Activated CD8-positive, alpha-beta memory T cell treated with anti-CD3 and anti-CD28 coated beads for 4 hours (primary cell): ENCODE measurements at regions not wholly inside any gene's neighbourhood (a gene's known extent, or its start where the extent isn't known, plus 50 kb on each side); places are given as distances from the start of the nearest gene placed in this dataset.
"Not testable (repeated sequence)": the region's sequence is repeated elsewhere in the genome, so short reads cannot be mapped to it uniquely, and the experiment has no call there.

Experiments used
- DNase-seq, 2 donors: peaks; one replicate each; pipeline ENCODE4 v3.0.0-alpha.2; 2020; ENCODE audit warnings: low read depth in 2 of 2

GRCh38 chr18:57881818-57882413, 78.8 kb upstream of the ATP8B1 start:
- DNase-seq: peak; percentile 10 to 16

DNA sequence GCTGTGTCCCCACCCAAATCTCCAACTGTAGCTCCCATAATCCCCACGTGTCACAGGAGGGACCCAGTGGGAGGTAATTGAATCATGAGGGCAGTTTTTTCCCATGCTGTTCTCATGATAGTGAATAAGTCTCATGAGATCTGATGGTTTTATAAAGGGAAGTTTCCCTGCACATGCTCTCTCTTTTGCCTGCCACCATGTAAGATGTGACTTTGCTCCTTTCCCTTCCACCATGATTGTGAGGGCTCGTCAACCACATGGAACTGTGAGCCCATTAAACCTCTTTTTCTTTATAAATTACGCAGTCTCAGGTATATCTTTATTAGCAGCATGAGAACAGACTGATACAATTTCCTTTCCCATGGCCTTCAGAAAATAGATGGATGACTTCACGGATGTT, 76.8 kb upstream of the ATP8B1 start:
- not testable (repeated sequence) for DNase-seq

DNA sequence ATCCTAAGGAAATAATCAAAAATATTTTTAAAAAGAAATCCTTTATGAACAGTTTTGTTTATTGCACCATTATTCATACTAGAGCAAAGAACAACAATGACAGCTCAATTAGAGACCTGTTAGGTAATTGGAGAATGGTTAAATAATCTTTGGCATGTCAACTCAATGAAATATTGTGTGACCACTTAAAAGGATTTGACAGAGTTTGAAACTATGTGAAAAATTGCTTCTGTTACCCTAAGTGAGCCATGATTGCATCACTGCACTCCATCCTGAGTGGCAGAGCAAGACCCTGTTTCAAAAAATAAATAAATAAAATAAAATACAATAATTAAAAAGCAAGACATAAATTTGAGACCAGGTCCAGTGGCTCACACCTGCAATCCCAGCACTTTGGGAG, 66.1 kb upstream of the ATP8B1 start:
- DNase-seq: no peak

GRCh38 chr18:57866355-57866754, 63.2 kb upstream of the ATP8B1 start:
- no peak for DNase-seq

DNA sequence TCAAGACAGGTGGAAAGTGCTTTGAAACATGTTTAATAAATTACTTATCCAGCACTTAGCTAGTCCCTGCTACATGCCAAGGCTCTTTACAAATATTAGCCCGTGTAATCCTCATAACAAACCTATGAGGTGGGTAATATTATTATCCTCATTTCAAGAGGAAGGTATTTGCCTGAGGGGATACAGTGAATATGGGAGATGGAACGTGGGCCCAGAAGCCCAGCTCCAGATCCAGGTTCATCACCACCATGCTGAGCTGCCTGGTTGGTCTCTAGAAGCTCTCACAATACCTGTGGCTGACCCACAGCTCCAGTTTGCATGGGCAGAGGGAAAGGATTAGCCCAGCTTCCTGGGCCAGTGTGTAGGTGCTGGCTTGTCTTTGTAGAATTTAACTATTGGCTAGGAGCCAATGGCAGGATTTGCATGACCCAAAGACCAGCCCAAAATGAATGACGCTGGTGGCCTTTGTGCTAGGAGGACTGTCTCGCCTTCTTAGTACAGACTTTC, 61.6 kb upstream of the ATP8B1 start:
- no peak for DNase-seq

- no peak for DNase-seq
Observed at GRCh38 chr18:57863706-57864105, 60.6 kb upstream of the ATP8B1 start.

GRCh38 chr18:57859314-57859713, 56.2 kb upstream of the ATP8B1 start:
- no peak for DNase-seq

DNA sequence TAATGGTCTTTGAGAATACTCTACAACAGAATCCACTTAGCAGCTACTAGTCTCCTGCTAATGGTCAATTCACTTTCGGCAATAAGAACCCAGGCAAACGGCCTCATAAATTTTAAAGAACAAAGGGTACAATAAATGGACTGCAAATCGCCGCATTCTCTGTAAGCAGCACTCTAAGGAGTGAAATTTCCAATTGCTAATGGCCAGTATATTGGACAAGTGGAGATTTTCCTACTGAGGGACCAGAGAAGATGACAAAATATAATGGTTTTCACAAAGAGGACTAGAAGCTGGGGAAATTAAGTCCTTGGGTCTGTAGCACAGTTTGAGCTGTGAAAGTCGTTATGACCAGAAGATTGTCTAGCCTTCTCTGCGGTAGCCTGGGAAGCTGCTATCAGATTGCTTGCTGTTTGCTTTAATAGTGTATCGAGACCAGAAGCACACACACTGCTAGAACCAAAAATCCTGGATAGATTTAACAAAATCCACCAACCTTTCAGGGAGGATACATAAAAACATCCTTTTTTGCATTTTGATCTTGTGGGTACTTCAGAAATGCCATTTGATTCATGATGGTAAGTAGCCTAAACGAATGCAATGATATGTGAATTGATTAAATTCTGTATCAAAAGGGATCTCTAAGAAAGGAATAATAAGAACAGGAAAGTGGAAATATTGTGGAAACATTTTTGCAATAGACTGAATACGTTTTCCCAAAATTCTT, 53.6 kb upstream of the ATP8B1 start:
- no peak for DNase-seq

GRCh38 chr18:57856128-57856527, 53.0 kb upstream of the ATP8B1 start:
- no peak for DNase-seq

DNA sequence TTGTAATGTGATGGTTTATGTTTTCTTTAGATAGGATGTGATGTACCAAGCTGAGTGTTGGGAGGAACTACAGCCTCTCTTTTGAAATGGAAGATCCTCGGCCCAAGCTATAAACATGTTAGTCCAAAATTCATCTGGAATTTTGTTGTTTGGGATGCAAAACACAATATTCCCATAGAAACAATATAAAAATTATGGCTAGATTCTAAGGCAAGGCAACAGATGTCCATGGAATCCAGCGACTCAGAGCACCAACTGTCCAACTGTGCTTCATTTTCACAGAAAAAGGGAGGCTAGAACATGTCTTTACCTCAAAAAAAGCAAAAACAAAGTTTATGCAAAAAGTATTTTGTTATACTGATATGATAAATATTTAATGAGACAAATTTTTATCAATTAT, 52.4 kb upstream of the ATP8B1 start:
- DNase-seq: no peak

- DNase-seq: no peak
Observed at GRCh38 chr18:57854726-57855125, 51.6 kb upstream of the ATP8B1 start.

DNA sequence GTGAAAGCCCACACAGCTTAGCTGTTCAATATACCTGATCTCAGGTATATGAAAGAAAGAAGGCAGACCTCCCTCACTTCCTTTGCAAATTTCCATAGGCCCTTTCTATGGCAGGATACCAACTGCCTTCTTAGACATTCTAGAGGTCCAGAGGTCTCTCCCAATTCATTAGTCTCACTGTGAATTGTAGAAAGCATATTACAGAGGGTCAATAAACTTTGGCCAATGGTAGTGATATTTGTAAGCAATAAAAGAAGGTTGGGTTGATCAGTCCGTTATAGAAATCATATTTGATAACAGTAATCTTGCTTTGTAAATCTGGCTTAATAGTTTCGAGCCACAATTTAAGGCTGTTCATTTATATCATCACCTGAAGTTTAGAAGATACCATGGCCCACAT, 50.7 kb upstream of the ATP8B1 start:
- DNase-seq: no peak

GRCh38 chr18:57853133-57853532, 50.0 kb upstream of the ATP8B1 start:
- DNase-seq: no peak
